IMR-90 (cell line): ENCODE measurements at regions not wholly inside any gene's neighbourhood (a gene's known extent, or its start where the extent isn't known, plus 50 kb on each side); places are given as distances from the start of the nearest gene placed in this dataset.

ENCODE experiments used
- ATAC-seq: fragments of 200-7000 bp; cut with Tn5 transposase; 2 replicates; pipeline ENCODE4 v1.9.1; 2020; ENCODE audit warnings: low read depth, mild to moderate bottlenecking, moderate library complexity
- BruUV-seq: library from RNA; stranded (reverse); fragments of 400-500 nt; replicated peaks from 2 replicates; lab custom pipeline; 2021; lab: Mats Ljungman, UMichigan
- CTCF ChIA-PET: fragments of 300-600 bp; formaldehyde crosslinking; extraction: SDS; loops from one replicate; lab custom pipeline; 2021; ENCODE audit warnings: antibody characterized with exemption; lab: Yijun Ruan, JAX
- POLR2A ChIA-PET: fragments of 300-600 bp; sonication (Branson Sonifier 250); formaldehyde crosslinking; loops from one replicate; lab custom pipeline; 2022; ENCODE audit warnings: antibody characterized with exemption; ENCODE audit not compliant: unreplicated experiment; lab: Charles Lee
- DNase-seq: peaks from one replicate; pipeline ENCODE4 v3.0.0; 2013
- H2AFZ ChIP-seq: replicated peaks from 2 replicates; pipeline ENCODE3; 2013; ENCODE audit warnings: low read length, mild to moderate bottlenecking; ENCODE audit not compliant: poor library complexity
- H2AK5ac ChIP-seq: 2 replicates; pipeline ENCODE4 v1.6.1; 2013; ENCODE audit warnings: low read depth, low read length, inconsistent platforms
- H2AK9ac ChIP-seq: replicated peaks from 2 replicates; pipeline ENCODE3; 2013; ENCODE audit warnings: mild to moderate bottlenecking, low read depth, low read length, moderate library complexity; ENCODE audit not compliant: poor library complexity
- H2BK120ac ChIP-seq: 2 replicates; pipeline ENCODE4 v1.6.1; 2013; ENCODE audit warnings: low read depth, low read length, inconsistent platforms
- H2BK15ac ChIP-seq: 3 replicates; pipeline ENCODE4 v1.6.1; 2013; ENCODE audit warnings: low read depth, low read length, inconsistent platforms
- H2BK20ac ChIP-seq: 2 replicates; pipeline ENCODE4 v1.6.1; 2013; ENCODE audit warnings: low read depth, mild to moderate bottlenecking, inconsistent platforms, low read length, moderate library complexity
- H2BK5ac ChIP-seq: 2 replicates; pipeline ENCODE4 v1.6.1; 2013; ENCODE audit warnings: mild to moderate bottlenecking, low read depth, low read length, inconsistent platforms; ENCODE audit not compliant: poor library complexity, severe bottlenecking
- H3K14ac ChIP-seq: replicated peaks from 2 replicates; pipeline ENCODE4 v1.6.1; 2013; ENCODE audit warnings: low read depth, low read length, inconsistent platforms
- H3K18ac ChIP-seq: 2 replicates; pipeline ENCODE4 v1.6.1; 2013; ENCODE audit warnings: low read depth, low read length, control low read depth
- H3K23ac ChIP-seq: 2 replicates; pipeline ENCODE4 v1.6.1; 2013; ENCODE audit warnings: low read depth, low read length, inconsistent platforms
- H3K27ac ChIP-seq: 2 replicates; pipeline ENCODE4 v1.5.1; 2013; ENCODE audit warnings: mild to moderate bottlenecking, control low read depth, low read length; ENCODE audit not compliant: insufficient read depth
- H3K27me3 ChIP-seq: 2 replicates; pipeline ENCODE4 v1.6.1; 2013; ENCODE audit warnings: low read length; ENCODE audit not compliant: control insufficient read depth, insufficient read depth
- H3K36me3 ChIP-seq: 2 replicates; pipeline ENCODE4 v1.6.1; 2013; ENCODE audit warnings: low read length, mixed read lengths; ENCODE audit not compliant: control insufficient read depth, insufficient read depth
- H3K4ac ChIP-seq: 2 replicates; pipeline ENCODE4 v1.6.1; 2013; ENCODE audit warnings: low read depth, low read length, inconsistent platforms
- H3K4me1 ChIP-seq: 2 replicates; pipeline ENCODE4 v1.6.1; 2013; ENCODE audit warnings: low read length, mixed read lengths; ENCODE audit not compliant: control insufficient read depth, insufficient read depth
- H3K4me2 ChIP-seq: 2 replicates; pipeline ENCODE4 v1.6.1; 2013; ENCODE audit warnings: low read depth, mild to moderate bottlenecking, control low read depth, low read length, moderate library complexity
- H3K4me3 ChIP-seq: 2 replicates; pipeline ENCODE4 v1.5.1; 2013; ENCODE audit warnings: low read depth, mild to moderate bottlenecking, control low read depth, low read length, moderate library complexity; ENCODE audit not compliant: insufficient read depth
- H3K56ac ChIP-seq: 2 replicates; pipeline ENCODE4 v1.6.1; 2013; ENCODE audit warnings: low read length, inconsistent platforms; ENCODE audit not compliant: insufficient read depth; ENCODE audit errors: extremely low read depth
- H3K79me1 ChIP-seq, 2 experiments: 2 replicates each; pipeline ENCODE4 v1.6.1; 2013; ENCODE audit warnings: low read length in 2 of 2, inconsistent platforms in 1 of 2, low read depth in 1 of 2
- H3K9ac ChIP-seq: 2 replicates; pipeline ENCODE4 v1.6.1; 2013; ENCODE audit warnings: low read depth, low read length, control low read depth
- H3K9me1 ChIP-seq: 2 replicates; pipeline ENCODE4 v1.6.1; 2013; ENCODE audit warnings: low read length, inconsistent platforms; ENCODE audit not compliant: insufficient read depth
- H3K9me3 ChIP-seq: 2 replicates; pipeline ENCODE4 v1.6.1; 2013; ENCODE audit warnings: low read length; ENCODE audit not compliant: control insufficient read depth, insufficient read depth
- H4K20me1 ChIP-seq: 2 replicates; pipeline ENCODE4 v1.6.1; 2013; ENCODE audit warnings: low read length, inconsistent platforms; ENCODE audit not compliant: insufficient read depth
- H4K5ac ChIP-seq: 2 replicates; pipeline ENCODE4 v1.6.1; 2013; ENCODE audit warnings: mild to moderate bottlenecking, low read depth, low read length, control low read depth
- H4K8ac ChIP-seq, 2 experiments: 2 replicates each; pipeline ENCODE4 v1.6.1; 2013; ENCODE audit warnings: low read depth in 2 of 2, low read length in 2 of 2, control low read depth in 1 of 2, inconsistent platforms in 1 of 2
- H4K91ac ChIP-seq: 2 replicates; pipeline ENCODE4 v1.6.1; 2013; ENCODE audit warnings: low read depth, low read length, inconsistent platforms; ENCODE audit not compliant: insufficient read depth
- CHD1 ChIP-seq: IDR thresholded peaks from 2 replicates; pipeline ENCODE4 v1.6.1; 2012; ENCODE audit warnings: low read depth, low read length, improper control_type of control experiment
- MAZ ChIP-seq: IDR thresholded peaks from 2 replicates; pipeline ENCODE4 v1.6.1; 2012; ENCODE audit warnings: low read depth, mild to moderate bottlenecking, low read length, improper control_type of control experiment, moderate library complexity, borderline replicate concordance
- POLR2A ChIP-seq: IDR thresholded peaks from 2 replicates; pipeline ENCODE4 v1.6.1; 2012; ENCODE audit warnings: mild to moderate bottlenecking, low read depth, low read length
- RAD21 ChIP-seq: IDR thresholded peaks from 2 replicates; pipeline ENCODE4 v1.6.1; 2012; ENCODE audit warnings: low read length, improper control_type of control experiment
- RCOR1 ChIP-seq: IDR thresholded peaks from 2 replicates; pipeline ENCODE4 v1.6.1; 2012; ENCODE audit warnings: mild to moderate bottlenecking, low read length, improper control_type of control experiment; ENCODE audit not compliant: insufficient replicate concordance
- RFX5 ChIP-seq: IDR thresholded peaks from 2 replicates; pipeline ENCODE4 v1.8.0; 2012; ENCODE audit warnings: low read depth, mild to moderate bottlenecking, low read length, moderate library complexity
- SMC3 ChIP-seq: fragments of 150-350 bp; IDR thresholded peaks from 2 replicates; pipeline ENCODE4 v1.6.1; 2016; ENCODE audit warnings: low read depth, mild to moderate bottlenecking, antibody characterized with exemption, low read length, moderate library complexity
- WGBS, 2 experiments: methylation state at CpG; one replicate each; pipeline versions ENCODE4 v1.1.5 to v1.1.7; 2013; ENCODE audit warnings: missing lambda C conversion rate in 2 of 2; ENCODE audit not compliant: insufficient read length in 1 of 2; ENCODE audit errors: extremely low coverage in 2 of 2; 5-methylcytosine and 5-hydroxymethylcytosine counted together
- dilution Hi-C: fragments of 300-500 bp; cut with HindIII; formaldehyde crosslinking; loops from one replicate; pipeline ENCODE4 v1.14.3; 2018; ENCODE audit warnings: low sequenced_read_pairs; ENCODE audit not compliant: unreplicated experiment
- in situ Hi-C: fragments of 300-500 bp; cut with MboI; formaldehyde crosslinking; loops from 3 replicates; pipeline ENCODE4 v1.14.3; 2019; ENCODE audit warnings: low sequenced_read_pairs, inconsistent platforms, mixed read lengths
- intact Hi-C: fragments of 100-400 bp; cut with micrococcal nuclease; formaldehyde crosslinking; loops from 2 replicates; pipeline ENCODE4 v1.10.0; 2022
- TF ChIP-seq, protein P1 (sequence below): fragments of 150-350 bp; IDR thresholded peaks from 2 replicates; pipeline ENCODE4 v1.6.1; 2016; ENCODE audit warnings: low read depth, mild to moderate bottlenecking, low read length, moderate library complexity, borderline replicate concordance

DNA sequence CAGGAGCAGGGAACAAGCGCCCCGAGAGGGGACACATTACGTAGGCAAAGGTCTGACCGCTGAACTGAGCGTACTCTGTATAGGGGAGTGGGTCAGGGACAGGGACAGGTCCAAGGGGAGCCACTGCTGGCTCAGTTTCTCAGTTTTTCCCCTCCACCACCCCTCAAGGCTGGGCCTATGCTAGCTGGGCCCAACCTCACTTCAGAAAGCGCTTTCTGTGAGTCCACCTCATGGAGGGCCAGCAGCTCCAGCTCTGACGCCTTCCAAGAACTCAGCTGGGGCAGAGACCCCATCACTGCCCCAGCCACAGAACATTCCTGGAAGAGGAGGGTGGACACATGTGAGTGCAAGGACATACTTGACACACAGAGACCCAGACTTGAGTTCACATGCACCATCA lies 242.0 kb downstream of the FOXD2 start:
- H2BK15ac ChIP-seq: no peak overlapping the region
- no peaks in the 10 kb centered on the region for H3K27me3 ChIP-seq
- CTCF ChIA-PET: no interaction called here
- H2AK9ac ChIP-seq: no peak overlapping the region
- H2AK5ac ChIP-seq: no peak overlapping the region
- ATAC-seq (no peak), DNase-seq (no peak)
- H4K5ac ChIP-seq: no peak overlapping the region
- no peaks in the 10 kb centered on the region for H4K20me1 ChIP-seq
- H3K4me2 ChIP-seq: no peak overlapping the region
- H3K9ac ChIP-seq: no peak overlapping the region
- no CpG with 5 or more reads among the region's 7 CpGs for WGBS, 2 experiments
- no peak overlapping the region for H3K27ac ChIP-seq
- H3K18ac ChIP-seq: no peak overlapping the region
- no peaks in the 10 kb centered on the region for H3K9me1 ChIP-seq
- H3K4me1 ChIP-seq: no peaks in the 10 kb centered on the region
- H3K4ac ChIP-seq: no peak overlapping the region
- H3K56ac ChIP-seq: no peak overlapping the region
- no TSS peak for BruUV-seq
- no peak overlapping the region for H4K8ac ChIP-seq
- POLR2A ChIA-PET: no interaction called here
- H3K4me3 ChIP-seq: no peak overlapping the region
- in situ Hi-C loops: no loop called here
- no peak overlapping the region for H2BK120ac ChIP-seq
- no peak overlapping the region for H2BK20ac ChIP-seq
- no peaks in the 10 kb centered on the region for H3K9me3 ChIP-seq
- no peak overlapping the region for H2AFZ ChIP-seq
- H2BK5ac ChIP-seq: no peak overlapping the region
- H3K79me1 ChIP-seq: no peaks in the 10 kb centered on the region
- dilution Hi-C loops: no loop called here
- no peaks in the 10 kb centered on the region for H3K36me3 ChIP-seq
- no peak overlapping the region for H3K14ac ChIP-seq
- no peak for TF ChIP-seq POLR2A
- no peak for TF ChIP-seq RCOR1
- no peak for TF ChIP-seq RFX5
- TF ChIP-seq, protein P1, sequence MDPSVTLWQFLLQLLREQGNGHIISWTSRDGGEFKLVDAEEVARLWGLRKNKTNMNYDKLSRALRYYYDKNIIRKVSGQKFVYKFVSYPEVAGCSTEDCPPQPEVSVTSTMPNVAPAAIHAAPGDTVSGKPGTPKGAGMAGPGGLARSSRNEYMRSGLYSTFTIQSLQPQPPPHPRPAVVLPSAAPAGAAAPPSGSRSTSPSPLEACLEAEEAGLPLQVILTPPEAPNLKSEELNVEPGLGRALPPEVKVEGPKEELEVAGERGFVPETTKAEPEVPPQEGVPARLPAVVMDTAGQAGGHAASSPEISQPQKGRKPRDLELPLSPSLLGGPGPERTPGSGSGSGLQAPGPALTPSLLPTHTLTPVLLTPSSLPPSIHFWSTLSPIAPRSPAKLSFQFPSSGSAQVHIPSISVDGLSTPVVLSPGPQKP: no peak
- TF ChIP-seq RAD21: no peak
- no peak for TF ChIP-seq CHD1
- no peak for TF ChIP-seq SMC3
- TF ChIP-seq MAZ: no peak
- H4K91ac ChIP-seq: no peak overlapping the region
- intact Hi-C loops: no loop called here
- H3K23ac ChIP-seq: no peak overlapping the region
